ENCODE measurements at regions not wholly inside any gene's neighbourhood (a gene's known extent, or its start where the extent isn't known, plus 50 kb on each side); places are given as distances from the start of the nearest gene placed in this dataset.

DNA sequence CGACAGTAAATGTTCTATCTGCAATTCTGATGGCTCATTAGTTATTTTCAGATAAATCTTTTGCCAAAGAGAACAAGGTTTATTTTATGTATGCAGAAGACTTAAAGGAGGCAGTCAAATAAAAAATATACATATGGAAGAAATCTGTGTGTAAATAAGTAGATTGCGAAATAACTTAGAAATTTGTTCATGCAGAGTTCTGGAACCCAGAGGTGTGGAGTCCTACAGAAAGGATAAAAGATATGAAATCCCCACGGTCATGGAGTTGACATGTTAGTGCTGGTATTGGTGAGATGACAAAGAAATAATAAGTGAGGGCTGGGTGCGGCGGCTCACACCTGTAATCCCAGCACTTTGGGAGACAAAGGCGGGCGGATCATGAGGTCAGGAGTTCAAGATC lies 111.2 kb upstream of the CFAP20DC start:
- in situ Hi-C loops (cut with MboI; ENCODE audit: low pct_unique_long_range_greater_than_20kb, low sequenced_read_pairs), result no loop called here
- DNase-seq, result no peak

DNA sequence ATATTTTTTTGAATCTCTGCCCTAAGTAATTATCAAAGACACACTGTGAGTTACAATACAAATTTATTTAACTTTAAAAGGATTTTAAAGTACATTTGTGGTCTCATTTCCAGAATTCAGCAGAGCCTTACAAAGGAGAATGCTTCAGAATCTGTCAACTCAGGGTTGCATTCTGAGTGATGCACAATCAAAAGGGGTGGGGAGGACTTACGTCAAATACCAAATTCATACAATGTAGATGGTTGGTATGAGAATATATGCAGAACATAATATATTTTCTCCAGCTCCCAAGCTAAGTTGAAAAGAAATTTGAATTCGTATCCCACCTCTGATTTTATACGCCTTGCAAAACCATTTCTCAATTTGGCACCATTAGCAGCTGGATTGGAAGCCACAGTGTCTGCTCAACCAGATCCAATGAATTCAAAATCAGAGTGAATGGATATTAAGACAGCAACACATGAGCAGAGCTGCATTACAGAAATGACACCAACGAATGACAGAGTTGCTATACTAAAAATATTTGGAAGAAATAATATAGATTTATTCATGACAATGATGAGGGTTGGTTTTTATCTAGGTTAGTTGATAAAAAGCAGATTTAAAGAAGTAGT lies 110.4 kb upstream of the CFAP20DC start:
- no peak for DNase-seq
- in situ Hi-C loops (cut with MboI; ENCODE audit: low pct_unique_long_range_greater_than_20kb, low sequenced_read_pairs), result no loop called here

DNA sequence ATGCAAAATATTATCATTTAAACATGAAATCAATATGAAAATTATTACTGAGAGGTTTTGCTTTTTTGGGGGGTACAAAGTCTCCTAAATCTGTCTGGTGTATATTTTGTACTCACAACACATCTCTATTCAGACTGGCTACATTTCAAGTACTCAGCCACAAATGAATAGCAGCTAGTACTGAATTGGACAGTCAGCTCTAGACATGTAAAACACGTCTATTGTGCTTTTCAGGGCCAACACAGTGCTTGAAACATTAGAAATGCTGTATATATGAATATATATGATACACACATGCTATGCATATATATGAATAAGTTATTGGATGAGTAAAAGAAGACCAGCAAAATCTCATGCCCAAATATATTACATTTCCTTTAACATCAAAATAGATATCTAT lies 103.8 kb upstream of the CFAP20DC start:
- DNase-seq, result no peak
- in situ Hi-C loops (cut with MboI; ENCODE audit: low pct_unique_long_range_greater_than_20kb, low sequenced_read_pairs), result no loop called here

GRCh38 chr3:59152943-59153342 lies 103.1 kb upstream of the CFAP20DC start:
- DNase-seq, result no peak
- in situ Hi-C loops (cut with MboI; ENCODE audit: low pct_unique_long_range_greater_than_20kb, low sequenced_read_pairs), result no loop called here

GRCh38 chr3:59150039-59150438 lies 100.2 kb upstream of the CFAP20DC start:
- DNase-seq, result no peak
- in situ Hi-C loops (cut with MboI; ENCODE audit: low pct_unique_long_range_greater_than_20kb, low sequenced_read_pairs), result no loop called here

DNA sequence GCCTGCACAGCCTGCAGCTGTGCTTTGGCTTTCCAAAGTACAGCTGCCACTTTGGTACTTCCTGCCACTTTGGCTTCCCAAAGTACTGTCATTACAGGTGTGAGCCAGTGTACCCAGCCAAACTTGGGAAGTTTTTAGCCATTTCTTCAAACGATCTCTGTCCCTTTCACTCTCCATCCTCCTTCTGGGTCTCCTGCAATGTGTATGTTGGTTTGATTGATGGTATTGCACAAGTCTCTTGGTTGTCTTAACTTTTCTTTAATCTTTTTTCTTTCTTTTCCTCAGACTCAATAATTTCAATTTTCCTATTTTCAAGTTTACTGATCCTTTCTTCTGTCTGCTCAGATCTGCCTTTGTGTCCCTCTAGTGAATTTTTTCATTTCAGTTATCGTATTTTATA lies 99.3 kb upstream of the CFAP20DC start:
- no peak for DNase-seq
- in situ Hi-C loops (cut with MboI; ENCODE audit: low pct_unique_long_range_greater_than_20kb, low sequenced_read_pairs), result no loop called here

- DNase-seq, result no peak
- in situ Hi-C loops (cut with MboI; ENCODE audit: low pct_unique_long_range_greater_than_20kb, low sequenced_read_pairs), result no loop called here
Observed at GRCh38 chr3:59143447-59143846, 93.6 kb upstream of the CFAP20DC start.

DNA sequence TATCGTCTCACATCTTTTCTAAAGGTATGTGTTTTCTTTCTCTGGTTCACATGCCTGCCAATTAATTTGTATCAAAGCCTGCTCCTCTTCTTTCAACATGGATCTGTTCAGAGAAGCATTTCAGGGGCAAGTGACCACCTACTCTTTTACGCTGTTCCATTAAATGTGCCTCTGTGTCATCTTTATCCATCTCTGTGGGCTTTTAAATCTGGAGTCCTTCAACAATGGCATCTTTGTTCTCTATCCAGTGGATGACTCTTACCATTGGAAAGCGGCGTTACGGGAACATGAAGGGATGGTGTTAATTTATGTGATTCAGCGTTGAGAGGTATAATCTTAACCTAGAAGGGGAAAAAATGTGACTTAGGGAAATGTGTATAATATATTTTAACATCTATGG lies 92.7 kb upstream of the CFAP20DC start:
- in situ Hi-C loops (cut with MboI; ENCODE audit: low pct_unique_long_range_greater_than_20kb, low sequenced_read_pairs), result no loop called here
- no peak for DNase-seq

GRCh38 chr3:59138966-59139365 lies 89.1 kb upstream of the CFAP20DC start:
- in situ Hi-C loops (cut with MboI; ENCODE audit: low pct_unique_long_range_greater_than_20kb, low sequenced_read_pairs), result no loop called here

DNA sequence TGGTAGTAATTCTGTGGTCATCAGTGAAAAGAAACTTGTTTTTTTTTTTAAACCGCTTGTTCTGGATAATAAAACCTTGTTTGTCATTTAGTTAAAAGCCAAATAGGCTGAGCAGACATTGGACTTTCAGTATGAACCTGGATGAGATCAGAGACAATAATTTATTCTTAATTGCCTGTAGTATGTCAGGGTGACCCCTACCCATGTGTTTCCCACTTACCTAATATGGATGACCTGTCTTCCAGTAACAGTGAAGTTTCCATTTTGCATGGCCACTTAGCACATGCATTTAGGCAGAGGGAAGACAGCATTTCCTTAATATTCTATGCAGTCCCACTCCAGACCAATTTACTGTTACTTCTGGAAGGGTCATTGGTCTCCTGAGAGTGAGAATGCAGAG lies 87.6 kb upstream of the CFAP20DC start:
- DNase-seq, result no peak
- in situ Hi-C loops (cut with MboI; ENCODE audit: low pct_unique_long_range_greater_than_20kb, low sequenced_read_pairs), result no loop called here

More at GRCh38 chr3:59138966-59139365, 89.1 kb upstream of the CFAP20DC start:
- DNase-seq, result no peak

DNA sequence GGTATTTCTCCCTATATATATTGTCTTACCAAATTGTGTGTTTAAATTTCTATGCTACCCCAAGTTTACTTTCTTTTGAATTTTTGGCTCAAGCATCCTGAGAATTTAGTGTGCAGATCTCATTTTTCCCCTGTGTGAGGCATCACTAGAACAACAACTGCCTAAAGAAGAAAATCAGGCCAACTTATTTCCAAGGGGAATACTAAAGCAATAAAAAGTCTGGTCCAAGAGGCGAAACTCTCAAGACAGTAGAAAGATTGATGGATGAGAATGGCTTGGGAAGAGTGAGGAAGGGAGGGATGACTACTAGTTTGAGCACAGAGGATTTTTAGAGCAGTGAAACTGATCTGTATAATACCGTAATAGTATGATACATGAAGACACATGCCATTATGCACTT lies 86.3 kb upstream of the CFAP20DC start:
- in situ Hi-C loops (cut with MboI; ENCODE audit: low pct_unique_long_range_greater_than_20kb, low sequenced_read_pairs), result no loop called here
- DNase-seq, result no peak

DNA sequence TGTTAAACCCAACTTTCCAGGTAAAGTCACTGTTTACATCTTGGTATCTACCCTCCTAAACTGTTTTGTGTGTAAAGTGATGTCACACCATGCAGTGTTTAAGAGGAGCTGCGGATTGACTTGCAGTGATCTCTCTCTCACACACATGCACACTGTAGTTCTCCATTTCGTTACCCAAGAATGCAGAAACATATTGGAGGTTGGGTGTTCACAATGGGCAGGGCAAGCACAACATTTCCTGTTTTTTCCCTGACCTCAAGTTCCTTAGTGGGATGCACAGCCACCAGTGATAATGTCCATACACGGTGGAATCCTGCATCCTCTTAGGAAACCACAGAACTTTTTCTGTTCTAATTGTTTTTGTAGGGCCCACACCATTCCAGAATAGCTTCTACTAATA lies 85.3 kb upstream of the CFAP20DC start:
- in situ Hi-C loops (cut with MboI; ENCODE audit: low pct_unique_long_range_greater_than_20kb, low sequenced_read_pairs), result no loop called here
- DNase-seq, result no peak

- in situ Hi-C loops (cut with MboI; ENCODE audit: low pct_unique_long_range_greater_than_20kb, low sequenced_read_pairs), result no loop called here
- DNase-seq, result no peak
Observed at GRCh38 chr3:59133311-59133710, 83.5 kb upstream of the CFAP20DC start.

DNA sequence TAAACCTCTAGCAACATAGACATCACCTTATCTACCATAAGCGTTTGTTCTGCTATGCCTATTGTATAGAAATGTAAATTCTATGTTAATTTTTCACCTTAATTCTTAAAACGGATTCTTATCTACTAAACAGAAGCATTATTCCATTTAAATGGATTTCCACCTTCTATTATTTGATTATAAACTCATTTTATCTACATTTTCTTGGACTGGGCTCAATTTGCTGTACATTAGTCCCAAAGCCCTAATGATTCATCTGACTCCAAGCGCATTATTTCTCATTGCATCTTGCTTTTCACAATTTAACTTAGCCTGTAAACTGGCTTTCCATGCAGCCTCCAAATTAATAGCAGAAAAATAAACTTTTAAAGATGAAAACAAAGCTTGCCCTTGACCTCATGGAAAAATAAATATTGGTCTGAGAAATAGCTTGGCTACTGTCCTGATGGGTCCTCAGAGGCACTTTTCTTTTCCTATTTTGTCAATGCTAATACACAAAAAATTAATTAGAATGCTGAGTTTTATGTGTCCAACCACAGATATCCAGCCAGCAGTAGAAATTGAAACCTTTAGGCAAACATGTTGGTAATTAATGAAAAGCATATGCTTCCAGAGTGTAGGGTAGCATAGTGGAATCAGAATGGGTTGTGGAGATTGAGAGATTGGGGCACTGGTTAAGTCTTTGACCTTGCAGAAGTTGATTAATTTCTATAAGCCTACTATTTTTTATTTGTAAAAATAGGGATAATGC lies 81.4 kb upstream of the CFAP20DC start:
- in situ Hi-C loops (cut with MboI; ENCODE audit: low pct_unique_long_range_greater_than_20kb, low sequenced_read_pairs), result no loop called here
- no peak for DNase-seq

- no peak for DNase-seq
- in situ Hi-C loops (cut with MboI; ENCODE audit: low pct_unique_long_range_greater_than_20kb, low sequenced_read_pairs), result no loop called here
Observed at GRCh38 chr3:59128685-59129084, 78.9 kb upstream of the CFAP20DC start.

DNA sequence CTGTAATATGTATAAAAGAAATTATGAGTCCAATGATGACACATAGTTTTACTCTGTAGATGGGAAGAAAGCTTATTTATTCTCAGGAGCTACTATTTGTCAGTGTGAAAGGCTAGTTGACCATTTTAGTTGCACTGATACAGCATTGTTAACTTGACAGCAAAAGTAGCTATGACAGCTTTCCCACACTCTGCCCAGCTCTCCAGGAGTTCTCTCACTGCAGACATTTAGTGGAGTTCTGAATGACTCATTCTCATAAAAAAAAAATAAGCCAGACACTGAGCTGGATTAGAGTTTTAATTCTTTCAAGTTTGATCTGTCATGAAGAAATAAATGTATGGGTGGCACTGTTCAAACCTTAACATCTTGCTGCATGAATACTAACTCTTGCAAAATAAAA lies 77.2 kb upstream of the CFAP20DC start:
- in situ Hi-C loops (cut with MboI; ENCODE audit: low pct_unique_long_range_greater_than_20kb, low sequenced_read_pairs), result no loop called here

DNA sequence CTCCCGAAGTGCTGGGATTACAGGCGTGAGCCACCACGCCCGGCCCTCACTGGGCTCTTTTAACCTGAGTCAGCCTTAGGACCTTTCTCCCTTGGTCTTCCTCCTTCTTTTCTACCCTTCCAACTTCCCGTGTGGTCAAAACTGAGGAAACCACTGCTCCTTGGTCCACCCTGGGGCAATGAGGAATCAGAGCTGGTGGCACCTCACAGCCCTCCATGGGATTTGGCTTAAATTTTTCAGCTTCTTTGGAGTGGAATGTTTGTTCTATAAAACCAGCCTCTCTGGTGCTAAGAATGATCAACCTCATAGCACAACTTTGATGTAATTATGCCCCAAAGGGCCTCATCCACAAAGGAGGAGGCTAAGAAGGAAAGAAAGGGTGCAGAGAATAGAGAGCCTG lies 76.6 kb upstream of the CFAP20DC start:
- in situ Hi-C loops (cut with MboI; ENCODE audit: low pct_unique_long_range_greater_than_20kb, low sequenced_read_pairs), result no loop called here
- no peak for DNase-seq

More for the DNA sequence above, 77.2 kb upstream of the CFAP20DC start:
- no peak for DNase-seq

GRCh38 chr3:59121346-59122144 lies 71.7 kb upstream of the CFAP20DC start:
- in situ Hi-C loops (cut with MboI; ENCODE audit: low pct_unique_long_range_greater_than_20kb, low sequenced_read_pairs), result no loop called here
- DNase-seq, result no peak

GRCh38 chr3:59118928-59119327 lies 69.1 kb upstream of the CFAP20DC start:
- no peak for DNase-seq
- in situ Hi-C loops (cut with MboI; ENCODE audit: low pct_unique_long_range_greater_than_20kb, low sequenced_read_pairs), result no loop called here

- DNase-seq, result no peak
- in situ Hi-C loops (cut with MboI; ENCODE audit: low pct_unique_long_range_greater_than_20kb, low sequenced_read_pairs), result no loop called here
Observed at GRCh38 chr3:59117396-59117795, 67.6 kb upstream of the CFAP20DC start.

All from KBM-7 (cell line).